HUES6 (cell line): ENCODE measurements at regions not wholly inside any gene's neighbourhood (a gene's known extent, or its start where the extent isn't known, plus 50 kb on each side); places are given as distances from the start of the nearest gene placed in this dataset.

Experiments used
- H3K27ac ChIP-seq: 2 replicates; pipeline ENCODE4 v1.7.0; 2013; ENCODE audit warnings: low read depth, mild to moderate bottlenecking, low read length, inconsistent platforms
- H3K27me3 ChIP-seq: 2 replicates; pipeline ENCODE4 v1.6.1; 2013; ENCODE audit warnings: low read length; ENCODE audit not compliant: control insufficient read depth, insufficient read depth
- H3K36me3 ChIP-seq: 2 replicates; pipeline ENCODE4 v1.6.1; 2013; ENCODE audit warnings: low read length; ENCODE audit not compliant: control insufficient read depth, insufficient read depth
- H3K4me1 ChIP-seq: 2 replicates; pipeline ENCODE4 v1.6.1; 2013; ENCODE audit warnings: low read length; ENCODE audit not compliant: control insufficient read depth, insufficient read depth
- H3K4me3 ChIP-seq: 2 replicates; pipeline ENCODE4 v1.5.1; 2013; ENCODE audit warnings: low read depth, low read length
- H3K9ac ChIP-seq: one replicate; pipeline ENCODE4 v1.6.1; 2013; ENCODE audit warnings: mild to moderate bottlenecking, low read length
- H3K9me3 ChIP-seq: 2 replicates; pipeline ENCODE4 v1.6.1; 2013; ENCODE audit warnings: low read depth, low read length; ENCODE audit not compliant: control insufficient read depth, insufficient read depth

DNA sequence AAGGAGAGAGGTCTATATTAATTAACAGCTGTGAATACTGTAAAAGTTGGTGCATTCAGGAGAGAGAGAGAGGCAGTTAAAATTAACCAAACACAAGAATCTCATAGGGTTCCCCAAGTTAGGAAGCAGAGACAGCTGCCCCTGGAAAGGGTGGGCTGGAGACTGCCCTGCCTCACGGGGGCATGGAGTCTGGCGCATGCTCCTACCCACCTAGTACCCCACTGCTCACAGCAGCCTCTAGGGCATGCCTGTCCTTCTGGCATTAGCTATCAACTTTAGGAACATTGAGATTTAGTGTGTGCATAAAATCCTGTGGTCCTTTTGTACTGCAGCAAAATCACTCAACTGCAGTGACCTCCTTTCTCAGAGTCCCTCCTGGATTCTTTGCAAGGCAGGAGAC lies 710.1 kb downstream of the SORCS3 start:
- no peaks in the 10 kb centered on the region for H3K4me1 ChIP-seq
- H3K9ac ChIP-seq, result no peak overlapping the region
- no peaks in the 10 kb centered on the region for H3K9me3 ChIP-seq
- no peak overlapping the region for H3K27ac ChIP-seq
- H3K4me3 ChIP-seq, result no peak overlapping the region
- no peaks in the 10 kb centered on the region for H3K36me3 ChIP-seq
- H3K27me3 ChIP-seq, result no peaks in the 10 kb centered on the region

DNA sequence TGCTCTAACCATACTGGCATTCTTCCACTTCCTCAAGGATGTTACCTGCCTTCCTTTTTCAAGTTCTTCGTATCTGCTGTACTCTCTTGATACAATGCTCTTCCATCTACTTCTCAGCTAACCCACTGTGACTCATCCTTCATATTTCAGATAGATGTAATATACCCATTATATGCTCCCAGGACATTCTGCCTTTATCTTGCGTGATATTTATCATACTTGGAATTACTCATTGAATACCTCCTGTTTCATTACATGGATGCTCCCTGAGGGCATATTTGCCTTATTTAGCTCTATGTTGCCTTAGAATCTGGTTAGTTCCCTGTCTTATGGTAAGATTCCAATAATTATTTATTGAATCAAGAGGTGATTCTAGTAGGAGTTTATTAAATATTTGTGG lies 706.4 kb downstream of the SORCS3 start:
- H3K36me3 ChIP-seq, result no peaks in the 10 kb centered on the region
- H3K9ac ChIP-seq, result no peak overlapping the region
- no peaks in the 10 kb centered on the region for H3K27me3 ChIP-seq
- H3K4me1 ChIP-seq, result no peaks in the 10 kb centered on the region
- no peak overlapping the region for H3K4me3 ChIP-seq
- no peak overlapping the region for H3K27ac ChIP-seq
- no peaks in the 10 kb centered on the region for H3K9me3 ChIP-seq

DNA sequence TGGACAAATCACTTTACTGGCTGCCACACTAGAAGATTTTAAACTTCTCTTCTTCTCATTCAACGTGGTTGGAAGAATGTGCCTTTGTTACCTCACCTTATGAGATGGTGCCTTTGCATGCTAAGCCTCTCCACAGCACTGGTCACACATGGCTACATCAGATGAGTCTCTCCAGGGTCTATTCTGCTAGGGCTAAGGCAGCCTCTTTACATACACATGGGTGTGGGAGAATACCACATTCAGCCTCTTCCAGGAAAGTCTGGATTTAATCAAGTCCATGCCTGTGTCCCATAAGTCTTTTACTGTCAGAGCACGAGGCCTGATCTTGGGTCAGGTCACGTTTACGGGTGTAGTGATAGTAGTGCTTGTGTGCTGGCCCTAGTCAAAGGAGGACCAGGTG lies 701.5 kb downstream of the SORCS3 start:
- no peaks in the 10 kb centered on the region for H3K36me3 ChIP-seq
- no peak overlapping the region for H3K27ac ChIP-seq
- H3K9ac ChIP-seq, result no peak overlapping the region
- H3K4me3 ChIP-seq, result no peak overlapping the region
- H3K9me3 ChIP-seq, result no peaks in the 10 kb centered on the region
- H3K27me3 ChIP-seq, result no peaks in the 10 kb centered on the region
- no peaks in the 10 kb centered on the region for H3K4me1 ChIP-seq

DNA sequence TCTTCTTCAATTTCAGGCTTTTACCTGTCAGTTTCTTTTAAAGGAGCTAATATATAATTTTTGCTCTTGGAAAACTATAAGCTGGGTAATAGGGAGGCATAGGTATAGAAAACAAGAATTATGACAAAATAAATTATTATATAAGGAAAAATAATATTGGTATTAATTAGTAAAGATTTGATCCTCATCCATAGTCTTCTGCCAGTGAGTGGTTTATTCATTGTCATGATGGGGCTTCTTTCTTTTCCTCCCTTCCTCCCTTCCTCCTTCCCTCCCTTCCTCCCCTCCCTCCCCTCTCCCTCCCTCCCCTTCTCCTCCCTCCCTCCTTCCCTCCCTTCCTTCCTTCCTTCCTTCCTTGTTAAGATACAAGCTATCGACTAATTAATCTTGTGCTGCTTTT lies 698.6 kb downstream of the SORCS3 start:
- Histone ChIP-seq H3K27ac (no peak overlapping the region), H3K36me3 (no peaks in the 10 kb centered on the region), H3K27me3 (no peaks in the 10 kb centered on the region), H3K9me3 (no peaks in the 10 kb centered on the region), H3K4me1 (no peaks in the 10 kb centered on the region), H3K9ac (no peak overlapping the region), H3K4me3 (no peak overlapping the region)

DNA sequence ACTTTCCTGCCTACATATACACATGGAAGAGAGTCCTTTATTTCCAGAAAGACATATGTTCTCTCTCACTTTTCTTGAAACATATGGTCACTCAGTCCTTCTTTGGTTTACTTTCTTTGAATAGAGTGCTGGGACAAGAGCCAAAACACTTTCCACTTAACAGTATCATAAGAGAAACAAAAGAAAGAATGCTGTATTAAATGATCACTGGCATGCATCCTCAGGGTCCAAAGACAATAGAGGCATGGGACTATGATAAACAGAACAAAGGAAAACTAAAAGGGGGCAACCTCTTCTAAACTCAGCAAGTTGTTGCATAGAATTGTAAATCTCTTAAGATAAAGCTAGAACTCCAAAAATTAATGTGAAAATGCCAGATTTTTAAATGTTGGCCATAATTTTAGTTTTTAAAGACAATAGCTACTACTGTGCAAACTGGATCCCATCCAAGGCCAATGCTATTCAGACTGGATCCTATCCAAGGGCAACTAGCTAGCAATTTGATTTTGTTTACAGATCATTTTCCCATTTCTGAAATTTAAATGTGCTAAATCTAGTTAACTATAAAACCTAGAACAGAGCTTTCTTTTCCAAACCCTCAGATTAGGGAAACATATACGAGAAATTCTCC lies 687.5 kb downstream of the SORCS3 start:
- H3K9ac ChIP-seq, result no peak overlapping the region
- H3K27me3 ChIP-seq, result no peaks in the 10 kb centered on the region
- H3K27ac ChIP-seq, result no peak overlapping the region
- no peak overlapping the region for H3K4me3 ChIP-seq
- H3K36me3 ChIP-seq, result no peaks in the 10 kb centered on the region
- H3K9me3 ChIP-seq, result no peaks in the 10 kb centered on the region
- H3K4me1 ChIP-seq, result no peaks in the 10 kb centered on the region
